ENCODE measurements at regions not wholly inside any gene's neighbourhood (a gene's known extent, or its start where the extent isn't known, plus 50 kb on each side); places are given as distances from the start of the nearest gene placed in this dataset.
A peak's percentile ranks its signal among the peaks of the same experiment; 100 is the strongest.
"Not testable (repeated sequence)": the region's sequence is repeated elsewhere in the genome, so short reads cannot be mapped to it uniquely, and the experiment has no call there.

DNA sequence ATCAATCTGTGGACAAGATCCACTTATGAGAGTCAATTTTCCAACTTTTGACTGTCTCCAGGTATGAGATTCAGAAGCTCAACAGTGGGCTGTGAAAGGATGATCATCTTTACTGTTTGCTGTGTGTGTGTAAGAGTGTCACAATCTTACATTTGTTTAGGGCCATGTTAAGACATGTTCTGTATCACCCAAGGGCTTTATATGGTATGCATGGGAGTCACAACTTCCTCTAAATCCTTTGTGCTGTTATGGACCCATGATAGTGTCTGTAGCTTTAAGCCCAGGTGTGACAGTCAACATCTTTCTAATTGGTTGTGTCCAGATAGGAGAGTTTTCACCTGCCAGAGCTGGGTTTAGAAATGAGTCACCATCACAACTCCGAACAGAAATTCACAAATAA, 70.2 kb downstream of the ZNF726 start:
- not testable (repeated sequence) for H3K27ac Mint-ChIP-seq; H3K9me3 Mint-ChIP-seq (ENCODE audit: low read depth); H3K27me3 Mint-ChIP-seq; H3K36me3 Mint-ChIP-seq; H3K4me1 Mint-ChIP-seq (ENCODE audit: low read depth); H3K4me3 Mint-ChIP-seq

DNA sequence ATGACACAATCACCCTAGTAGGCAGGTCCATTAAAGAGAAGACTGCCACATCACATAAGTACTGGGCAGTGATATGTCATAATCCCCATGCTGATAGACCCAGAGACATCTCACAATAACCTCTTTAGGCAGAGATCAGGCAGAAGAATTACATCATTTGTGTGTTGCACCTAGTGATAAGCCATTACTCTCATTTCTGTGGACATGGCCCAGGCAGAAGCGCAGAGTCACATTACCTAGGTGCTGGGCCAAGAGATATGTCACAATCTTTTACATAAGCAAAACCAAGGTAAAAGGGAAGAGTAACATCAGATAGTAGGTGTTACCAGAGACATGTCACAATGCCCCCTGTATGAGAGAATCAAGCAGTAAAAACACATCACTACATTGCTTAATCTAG, 71.9 kb downstream of the ZNF726 start:
- H3K27me3 Mint-ChIP-seq: no peaks in the 10 kb centered on the region
- no peak overlapping the region for H3K4me3 Mint-ChIP-seq
- no peak overlapping the region for H3K27ac Mint-ChIP-seq
- peaks cover 8% of the 10 kb centered on the region for H3K4me1 Mint-ChIP-seq (ENCODE audit: low read depth)
- no peaks in the 10 kb centered on the region for H3K9me3 Mint-ChIP-seq (ENCODE audit: low read depth)
- H3K36me3 Mint-ChIP-seq: no peaks in the 10 kb centered on the region

DNA sequence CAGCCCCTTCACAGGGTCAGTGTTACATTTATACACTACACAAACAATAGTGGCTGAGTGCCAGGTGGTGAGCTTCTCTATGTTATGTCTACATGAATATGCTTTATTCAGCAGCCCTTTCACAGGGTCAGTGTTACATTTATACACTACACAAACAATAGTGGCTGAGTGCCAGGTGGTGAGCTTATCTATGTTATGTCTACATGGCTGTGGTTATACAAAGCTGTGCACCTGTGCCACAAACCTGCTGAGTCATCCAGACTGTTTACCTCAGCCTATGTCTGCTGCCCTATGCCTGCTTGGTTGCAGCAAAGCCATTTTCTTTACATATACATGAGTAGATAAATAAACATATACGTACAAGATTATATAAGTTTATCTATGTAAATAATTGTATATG, 76.5 kb downstream of the ZNF726 start:
- H3K27me3 Mint-ChIP-seq: no peaks in the 10 kb centered on the region
- peaks cover 4% of the 10 kb centered on the region for H3K9me3 Mint-ChIP-seq (ENCODE audit: low read depth)
- peaks cover 2% of the 10 kb centered on the region for H3K36me3 Mint-ChIP-seq
- H3K4me1 Mint-ChIP-seq (ENCODE audit: low read depth): peaks cover 18% of the 10 kb centered on the region
- no peak overlapping the region for H3K4me3 Mint-ChIP-seq
- no peak overlapping the region for H3K27ac Mint-ChIP-seq

DNA sequence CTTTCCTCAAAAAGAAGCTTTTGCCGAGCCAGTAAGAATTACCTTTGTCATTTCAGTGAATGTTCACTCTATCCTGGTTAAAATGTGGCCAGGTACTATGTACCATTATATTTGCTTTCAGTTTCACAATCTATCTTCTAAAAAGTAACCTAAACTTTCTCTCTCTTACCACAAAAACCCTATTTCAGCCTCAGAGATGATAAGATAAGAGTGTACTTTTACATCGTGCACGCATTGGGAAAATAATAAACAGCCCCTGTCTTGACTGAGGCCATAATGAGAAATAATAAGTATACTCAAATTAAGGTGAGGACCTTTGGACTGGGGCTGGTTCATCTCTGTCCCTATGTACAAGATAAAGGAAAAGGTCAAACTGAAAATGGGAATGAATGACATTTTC, 77.7 kb downstream of the ZNF726 start:
- no peaks in the 10 kb centered on the region for H3K27me3 Mint-ChIP-seq
- peak overlapping the region; percentile 4 for H3K4me3 Mint-ChIP-seq
- peaks cover 15% of the 10 kb centered on the region for H3K9me3 Mint-ChIP-seq (ENCODE audit: low read depth)
- no peak overlapping the region for H3K27ac Mint-ChIP-seq
- H3K4me1 Mint-ChIP-seq (ENCODE audit: low read depth): peaks cover 18% of the 10 kb centered on the region
- H3K36me3 Mint-ChIP-seq: peaks cover 10% of the 10 kb centered on the region

DNA sequence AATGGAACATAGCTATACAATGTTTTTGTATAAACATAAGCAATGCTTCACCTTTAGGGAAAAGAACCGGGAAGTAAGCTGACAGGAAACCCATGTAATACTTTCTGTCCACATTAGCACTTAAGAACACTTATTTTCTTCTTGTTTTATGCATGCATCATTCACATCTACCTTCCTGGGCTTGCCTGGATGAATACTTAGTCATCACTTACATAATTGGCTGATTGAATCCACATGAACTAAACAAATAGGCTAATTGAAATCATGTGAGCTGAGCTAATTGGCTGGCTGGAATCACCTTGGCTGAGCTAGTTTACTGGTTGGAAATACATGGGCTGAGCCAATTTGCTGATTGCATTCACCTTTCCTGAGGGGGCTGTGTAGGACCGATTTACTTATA, 78.8 kb downstream of the ZNF726 start:
- H3K27ac Mint-ChIP-seq: no peak overlapping the region
- no peaks in the 10 kb centered on the region for H3K27me3 Mint-ChIP-seq
- H3K4me3 Mint-ChIP-seq: no peak overlapping the region
- peaks cover 18% of the 10 kb centered on the region for H3K4me1 Mint-ChIP-seq (ENCODE audit: low read depth)
- peaks cover 18% of the 10 kb centered on the region for H3K9me3 Mint-ChIP-seq (ENCODE audit: low read depth)
- H3K36me3 Mint-ChIP-seq: peaks cover 10% of the 10 kb centered on the region

DNA sequence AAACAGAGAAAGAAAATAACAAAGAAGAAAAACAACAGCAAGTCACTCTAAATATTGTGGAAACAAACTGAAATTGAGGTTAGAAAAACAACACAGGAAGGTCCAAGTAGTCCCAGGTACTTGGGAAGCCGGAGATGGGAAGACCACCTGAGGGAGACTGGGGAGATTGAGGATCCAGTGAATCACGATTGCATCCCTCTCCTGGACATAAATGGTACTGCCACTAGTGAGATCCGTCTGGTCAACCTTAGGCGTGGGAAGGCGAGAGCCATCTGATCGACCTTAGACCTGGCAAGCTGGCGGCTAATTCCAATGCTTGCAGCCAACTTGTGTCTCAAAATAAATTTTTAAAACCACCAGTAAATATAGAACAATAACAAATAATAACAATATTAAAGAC, 81.9 kb downstream of the ZNF726 start:
- Mint-ChIP-seq H3K36me3 (peaks cover 12% of the 10 kb centered on the region), H3K9me3 (ENCODE audit: low read depth) (peaks cover 34% of the 10 kb centered on the region), H3K4me3 (no peak overlapping the region), H3K27ac (no peak overlapping the region), H3K27me3 (no peaks in the 10 kb centered on the region), H3K4me1 (ENCODE audit: low read depth) (peaks cover 11% of the 10 kb centered on the region)

DNA sequence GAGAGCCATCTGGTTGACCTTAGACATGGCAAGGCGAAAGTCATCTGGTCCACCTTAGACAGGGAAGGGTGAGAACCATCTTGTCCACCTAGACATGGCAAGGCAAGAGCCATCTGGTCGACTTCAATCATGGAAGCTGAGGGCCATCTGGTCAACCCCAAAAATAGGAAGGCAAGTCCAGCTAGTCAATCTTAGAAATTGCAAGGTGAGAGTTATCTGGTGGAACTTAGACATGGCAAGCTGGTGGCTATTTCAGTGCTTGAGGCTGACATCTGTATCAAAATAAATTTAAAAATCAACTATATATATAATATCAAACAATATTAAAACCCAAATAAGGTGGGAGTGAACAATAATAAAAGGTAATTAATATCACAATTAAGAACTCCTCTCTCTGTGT, 83.9 kb downstream of the ZNF726 start:
- Mint-ChIP-seq H3K27me3 (no peaks in the 10 kb centered on the region), H3K4me3 (no peak overlapping the region), H3K9me3 (ENCODE audit: low read depth) (peaks cover 35% of the 10 kb centered on the region), H3K36me3 (peaks cover 12% of the 10 kb centered on the region), H3K27ac (no peak overlapping the region), H3K4me1 (ENCODE audit: low read depth) (no peaks in the 10 kb centered on the region)

DNA sequence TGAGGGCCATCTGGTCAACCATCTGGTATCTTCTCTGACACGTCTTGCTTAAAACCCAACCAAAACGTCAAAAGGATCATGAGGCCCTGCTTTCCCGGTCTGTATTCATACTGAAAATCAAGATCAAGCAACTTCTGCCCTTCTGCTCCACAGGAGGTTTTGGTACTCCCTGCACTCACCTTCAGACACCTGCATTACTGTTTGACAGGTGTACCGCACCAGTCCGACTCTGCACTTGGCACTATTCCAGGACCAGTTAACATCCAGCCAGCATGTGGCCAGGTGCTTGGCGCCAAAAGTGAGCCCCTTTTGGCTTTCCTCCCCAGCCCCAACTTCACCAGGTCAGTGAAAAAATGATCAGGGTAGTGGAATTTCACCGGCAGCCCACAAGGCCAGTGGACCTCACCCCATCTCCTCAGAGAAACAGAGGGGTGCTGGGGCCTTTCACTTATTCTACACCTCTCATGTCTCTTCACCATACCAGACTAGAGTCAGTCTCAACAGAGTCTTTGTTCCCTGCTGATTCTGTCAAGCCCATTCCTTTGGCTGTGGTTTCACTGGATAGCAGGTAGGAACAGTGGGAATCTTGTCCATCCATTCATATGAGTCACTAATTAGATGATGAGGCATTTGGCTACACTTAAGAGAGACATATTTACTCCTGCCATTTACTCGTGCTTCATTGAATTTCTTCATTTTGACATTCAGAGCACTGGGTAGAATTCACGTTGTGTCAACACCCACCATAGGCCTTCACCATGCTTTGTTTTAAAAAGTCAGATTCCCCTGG, 85.3 kb downstream of the ZNF726 start:
- Mint-ChIP-seq H3K4me1 (ENCODE audit: low read depth) (no peaks in the 10 kb centered on the region), H3K36me3 (peaks cover 10% of the 10 kb centered on the region), H3K27ac (no peak overlapping the region), H3K4me3 (no peak overlapping the region), H3K27me3 (no peaks in the 10 kb centered on the region), H3K9me3 (ENCODE audit: low read depth) (peaks cover 31% of the 10 kb centered on the region)

DNA sequence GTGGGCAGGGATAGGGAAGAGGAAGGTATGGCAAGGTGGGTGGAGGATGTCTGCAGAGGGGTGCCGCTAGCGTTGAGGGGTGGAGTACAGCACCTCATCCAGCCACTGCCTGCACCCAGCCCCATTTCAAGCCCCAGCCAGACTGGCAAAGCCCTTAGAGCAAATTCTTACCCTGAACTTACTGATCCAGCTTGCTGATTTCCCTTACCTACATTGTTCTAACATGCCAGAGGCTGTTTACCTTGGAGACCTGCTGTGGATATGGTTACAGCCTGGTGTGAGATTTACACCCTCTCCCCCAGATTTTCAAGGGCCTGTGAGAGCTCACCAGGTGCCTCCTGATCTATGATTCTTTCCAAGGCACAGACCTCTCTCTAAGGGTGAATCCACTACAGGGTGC, 86.0 kb downstream of the ZNF726 start:
- no peaks in the 10 kb centered on the region for H3K4me1 Mint-ChIP-seq (ENCODE audit: low read depth)
- no peak overlapping the region for H3K27ac Mint-ChIP-seq
- H3K36me3 Mint-ChIP-seq: peaks cover 10% of the 10 kb centered on the region
- H3K4me3 Mint-ChIP-seq: no peak overlapping the region
- H3K27me3 Mint-ChIP-seq: no peaks in the 10 kb centered on the region
- peaks cover 31% of the 10 kb centered on the region for H3K9me3 Mint-ChIP-seq (ENCODE audit: low read depth)

DNA sequence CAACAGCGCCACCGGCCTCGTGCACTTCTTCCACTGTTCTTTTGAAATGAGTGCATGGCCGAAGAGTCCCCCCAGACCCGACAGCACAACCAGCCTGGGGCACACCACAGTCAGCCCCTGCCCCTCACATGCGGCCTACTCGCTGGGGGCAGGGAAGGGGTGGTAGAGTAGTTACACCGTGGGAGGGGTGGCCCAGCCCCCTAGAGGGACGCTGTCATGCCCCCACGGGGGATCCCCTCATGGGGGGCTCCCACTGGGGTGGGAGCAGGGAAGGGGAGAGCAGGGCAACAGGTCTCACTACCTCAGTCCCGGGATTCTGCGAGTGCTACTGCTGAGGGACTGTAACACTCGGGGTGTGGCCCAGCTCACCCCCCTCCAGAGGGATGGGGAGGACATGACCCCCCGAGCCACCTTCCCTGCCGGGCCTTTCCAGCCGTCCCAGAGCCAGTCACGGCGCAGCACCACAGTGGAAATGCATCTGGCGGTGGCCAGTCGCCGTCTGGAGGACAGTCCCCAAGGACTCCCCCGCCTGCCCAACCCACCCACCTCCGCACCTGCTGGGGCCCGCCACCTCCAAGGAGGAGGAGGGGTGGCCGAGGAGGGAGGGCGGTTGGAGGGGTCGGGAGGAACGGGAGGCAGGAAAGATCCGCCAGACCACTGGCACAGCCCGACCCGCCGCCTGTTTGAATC, 84.6 kb upstream of the ZNF254 start:
- Mint-ChIP-seq H3K9me3 (ENCODE audit: low read depth) (peaks cover 20% of the 10 kb centered on the region), H3K27me3 (no peaks in the 10 kb centered on the region), H3K4me3 (no peak overlapping the region), H3K4me1 (ENCODE audit: low read depth) (no peaks in the 10 kb centered on the region), H3K27ac (no peak overlapping the region), H3K36me3 (peaks cover 2% of the 10 kb centered on the region)

DNA sequence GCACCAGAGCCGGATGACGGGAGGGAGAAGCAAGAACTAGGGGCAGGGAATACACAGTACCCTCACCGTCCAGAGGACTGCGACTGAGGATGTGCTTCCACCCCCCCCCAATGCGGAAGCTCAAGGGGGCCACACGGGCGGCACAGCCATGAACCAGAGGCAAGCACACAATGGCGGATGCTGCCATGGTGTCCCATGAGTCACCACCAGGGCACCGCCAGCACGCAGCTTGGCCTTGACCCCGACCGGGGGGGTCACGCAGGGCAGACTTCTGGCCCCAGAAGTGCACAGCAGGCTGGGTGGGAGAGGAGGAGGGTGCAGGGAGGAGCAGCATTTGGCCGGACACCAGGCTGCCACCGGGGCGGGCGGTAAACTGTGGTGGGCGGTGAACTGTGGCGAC, 83.5 kb upstream of the ZNF254 start:
- Mint-ChIP-seq H3K27me3 (no peaks in the 10 kb centered on the region), H3K9me3 (ENCODE audit: low read depth) (peaks cover 16% of the 10 kb centered on the region), H3K36me3 (peaks cover 2% of the 10 kb centered on the region), H3K4me3 (no peak overlapping the region), H3K27ac (no peak overlapping the region), H3K4me1 (ENCODE audit: low read depth) (no peaks in the 10 kb centered on the region)

DNA sequence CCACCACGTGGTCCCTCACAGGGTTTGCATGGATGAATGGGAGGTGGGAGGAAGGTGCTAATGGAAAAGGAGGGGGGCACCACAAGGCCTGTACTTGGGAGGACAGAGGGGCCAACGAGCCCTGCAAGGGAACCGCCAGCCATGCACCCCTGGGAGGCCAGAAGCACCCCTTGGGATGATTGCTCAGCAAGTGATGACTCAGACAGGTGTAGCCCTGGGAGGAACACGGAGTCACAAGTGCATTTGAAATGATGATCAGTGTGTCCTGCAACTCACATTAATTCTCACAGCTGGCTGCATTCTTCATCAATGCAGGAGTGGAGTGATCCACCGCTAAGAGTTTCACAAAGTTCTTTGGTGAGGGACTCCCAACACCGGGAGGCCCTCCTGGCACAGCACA, 82.8 kb upstream of the ZNF254 start:
- H3K27ac Mint-ChIP-seq: no peak overlapping the region
- no peaks in the 10 kb centered on the region for H3K4me1 Mint-ChIP-seq (ENCODE audit: low read depth)
- H3K9me3 Mint-ChIP-seq (ENCODE audit: low read depth): peaks cover 10% of the 10 kb centered on the region
- H3K4me3 Mint-ChIP-seq: no peak overlapping the region
- peaks cover 2% of the 10 kb centered on the region for H3K36me3 Mint-ChIP-seq
- no peaks in the 10 kb centered on the region for H3K27me3 Mint-ChIP-seq

DNA sequence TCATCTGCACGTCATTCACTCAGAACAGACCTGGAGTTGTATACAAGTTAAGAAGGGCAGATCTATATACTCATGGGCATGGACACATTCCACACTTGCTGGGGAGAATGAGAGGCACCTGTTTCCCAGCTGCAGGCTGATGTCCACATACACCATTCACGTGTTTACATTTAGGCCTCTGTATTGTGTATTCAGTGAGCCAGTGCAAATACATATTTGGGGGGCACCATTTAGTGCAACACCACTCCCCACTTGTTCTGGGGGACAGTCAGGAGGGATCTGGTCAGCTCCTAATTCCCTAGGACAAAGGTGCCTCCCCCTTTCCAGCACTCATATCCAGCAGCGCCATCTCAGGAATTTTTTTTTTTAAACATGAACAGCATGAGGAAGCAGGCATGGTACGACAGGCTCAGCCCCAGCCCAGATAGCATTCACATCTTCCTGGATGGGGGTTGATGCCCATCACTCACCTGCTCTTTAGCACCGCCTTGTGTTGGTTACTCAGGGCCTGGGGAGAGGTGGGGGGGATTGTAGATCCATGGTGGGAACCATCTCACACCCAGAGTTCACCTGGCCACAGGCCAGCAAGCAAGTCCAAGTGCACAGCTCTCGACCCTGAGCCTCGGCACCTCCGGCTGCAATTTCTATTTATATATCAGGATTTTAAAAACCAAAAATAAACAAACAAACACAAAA, 56.9 kb upstream of the ZNF254 start:
- H3K27me3 Mint-ChIP-seq: no peaks in the 10 kb centered on the region
- H3K9me3 Mint-ChIP-seq (ENCODE audit: low read depth): no peaks in the 10 kb centered on the region
- H3K36me3 Mint-ChIP-seq: no peaks in the 10 kb centered on the region
- H3K4me1 Mint-ChIP-seq (ENCODE audit: low read depth): peaks cover 28% of the 10 kb centered on the region
- H3K27ac Mint-ChIP-seq: no peak overlapping the region
- H3K4me3 Mint-ChIP-seq: no peak overlapping the region

DNA sequence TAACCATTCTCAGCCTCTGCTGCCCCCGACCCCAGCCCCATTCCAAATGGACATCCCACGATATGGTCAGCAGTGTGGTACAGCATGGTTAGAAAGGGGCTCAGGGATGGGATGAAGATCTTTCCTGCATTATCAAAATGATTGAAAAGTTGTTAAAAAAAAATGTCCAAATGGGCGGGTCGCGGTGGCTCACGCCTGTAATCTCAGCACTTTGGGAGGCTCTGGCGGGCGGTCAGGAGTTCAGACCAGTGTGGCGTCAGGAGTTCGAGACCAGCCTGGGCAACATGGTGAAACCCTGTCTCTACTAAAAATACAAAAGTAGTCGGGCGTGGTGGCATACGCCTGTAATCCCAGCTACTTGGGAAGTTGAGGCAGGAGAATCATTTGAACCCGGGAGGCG, 54.3 kb upstream of the ZNF254 start:
- H3K9me3 Mint-ChIP-seq (ENCODE audit: low read depth): no peaks in the 10 kb centered on the region
- no peaks in the 10 kb centered on the region for H3K27me3 Mint-ChIP-seq
- peaks cover 45% of the 10 kb centered on the region for H3K4me1 Mint-ChIP-seq (ENCODE audit: low read depth)
- peak overlapping the region; percentile 96 for H3K27ac Mint-ChIP-seq
- peaks cover 7% of the 10 kb centered on the region for H3K36me3 Mint-ChIP-seq
- H3K4me3 Mint-ChIP-seq: peak overlapping the region; percentile 99

DNA sequence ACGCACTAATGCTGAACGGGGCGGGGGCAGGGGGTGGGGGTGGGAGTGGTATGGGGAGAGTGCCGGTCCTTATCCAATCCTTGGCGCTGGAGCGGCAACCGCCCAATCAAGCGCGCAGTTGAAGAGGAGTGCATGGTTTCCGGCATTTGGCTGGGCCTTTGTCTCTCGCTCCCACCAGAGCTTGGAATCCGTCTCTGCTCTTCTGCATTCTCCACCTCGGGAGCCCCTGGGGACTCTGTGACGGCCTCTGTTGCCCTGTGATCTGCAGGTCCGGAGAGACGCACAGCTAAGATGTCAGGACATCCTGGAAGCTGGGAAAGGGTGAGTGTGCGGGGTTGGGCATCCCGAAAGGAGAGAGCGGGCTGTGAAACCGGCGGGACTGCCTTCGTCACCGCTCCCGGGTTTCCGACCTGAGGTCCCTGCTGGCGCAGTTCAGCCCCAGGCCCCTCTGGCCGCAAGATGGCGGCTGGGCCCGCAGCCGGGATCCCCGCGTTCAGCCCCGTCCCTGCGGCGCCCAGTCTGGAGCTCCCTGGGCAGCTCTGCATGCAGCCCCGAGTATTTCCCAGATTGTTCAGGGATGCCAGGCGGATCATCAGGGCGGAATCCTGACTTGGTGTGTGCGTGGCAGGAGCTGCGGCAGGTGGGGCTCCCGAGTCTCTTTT, 53.6 kb upstream of the ZNF254 start:
- no peaks in the 10 kb centered on the region for H3K27me3 Mint-ChIP-seq
- no peaks in the 10 kb centered on the region for H3K9me3 Mint-ChIP-seq (ENCODE audit: low read depth)
- H3K36me3 Mint-ChIP-seq: peaks cover 7% of the 10 kb centered on the region
- peak overlapping the region; percentile 96 for H3K27ac Mint-ChIP-seq
- H3K4me3 Mint-ChIP-seq: peak overlapping the region; percentile 99
- H3K4me1 Mint-ChIP-seq (ENCODE audit: low read depth): peaks cover 46% of the 10 kb centered on the region

Data from activated naive CD8-positive, alpha-beta T cell (primary cell).